T-cell (primary cell): ENCODE measurements at regions not wholly inside any gene's neighbourhood (a gene's known extent, or its start where the extent isn't known, plus 50 kb on each side); places are given as distances from the start of the nearest gene placed in this dataset.
"Not testable (repeated sequence)": the region's sequence is repeated elsewhere in the genome, so short reads cannot be mapped to it uniquely, and the experiment has no call there.

ENCODE experiments used
- ATAC-seq, 4 experiments: fragments of 200-7000 bp in 3 of 4; fragments of 150-1000 bp in 1 of 4; cut with Tn5 transposase; replicated peaks in 1 of 4; 1 replicate in 3 of 4; 2 replicates in 1 of 4; pipeline ENCODE4 v1.10.0; 2021; ENCODE audit warnings: moderate library complexity in 3 of 4, mild to moderate bottlenecking in 2 of 4, moderate number of reproducible peaks in 1 of 4
- CTCF ChIA-PET, 2 donors: fragments of 300-600 bp; sonication (Branson Sonifier 250); formaldehyde crosslinking; loops; one replicate each; lab custom pipeline; 2022; ENCODE audit warnings: antibody characterized with exemption in 2 of 2; lab: Charles Lee
- POLR2A ChIA-PET, 2 donors: fragments of 300-600 bp; sonication (Branson Sonifier 250); formaldehyde crosslinking; loops; one replicate each; lab custom pipeline; 2022; ENCODE audit warnings: antibody characterized with exemption in 2 of 2; lab: Charles Lee
- DNase-seq, 35 experiments: peaks; one replicate each; pipeline versions ENCODE4 v3.0.0 to v3.0.0-alpha.2; 2013 to 2023
- H3K27ac ChIP-seq: one replicate; pipeline ENCODE4 v1.5.1; 2013; ENCODE audit warnings: low read length
- H3K27me3 ChIP-seq, 2 experiments: replicated peaks in 1 of 2; 1 replicate in 1 of 2; 2 replicates in 1 of 2; pipeline versions ENCODE4 v1.6.1 to v1.7.0; 2013; ENCODE audit warnings: low read length in 1 of 2, mixed read lengths in 1 of 2; ENCODE audit not compliant: control insufficient read depth in 2 of 2, insufficient read depth in 2 of 2; ENCODE audit errors: extremely low read depth in 1 of 2
- H3K36me3 ChIP-seq, 2 donors: 1 replicate in 1 of 2; 2 replicates in 1 of 2; pipeline versions ENCODE4 v1.6.1 to v1.7.0; 2013; ENCODE audit warnings: low read length in 1 of 2; ENCODE audit not compliant: control insufficient read depth in 2 of 2, insufficient read depth in 1 of 2; ENCODE audit errors: extremely low read depth in 1 of 2
- H3K4me1 ChIP-seq, 2 experiments: 1 replicate in 1 of 2; 2 replicates in 1 of 2; pipeline versions ENCODE4 v1.6.1 to v1.7.0; 2013; ENCODE audit warnings: low read length in 2 of 2, mixed read lengths in 1 of 2; ENCODE audit not compliant: insufficient read depth in 2 of 2, control insufficient read depth in 1 of 2; ENCODE audit errors: extremely low read depth in 1 of 2
- H3K4me3 ChIP-seq, 2 donors: 1 replicate in 1 of 2; 2 replicates in 1 of 2; pipeline versions ENCODE4 v1.5.1 to v1.7.0; 2013; ENCODE audit warnings: mild to moderate bottlenecking in 2 of 2, low read length in 1 of 2, moderate library complexity in 1 of 2; ENCODE audit not compliant: control insufficient read depth in 1 of 2; ENCODE audit errors: extremely low read depth in 1 of 2
- H3K9me3 ChIP-seq: 2 replicates; pipeline ENCODE4 v1.7.0; 2013
- H3K27ac Mint-ChIP-seq, 2 donors: one replicate each; pipeline ENCODE4 v1.8.0; 2020 to 2021; ENCODE audit warnings: mild to moderate bottlenecking in 2 of 2, mixed read lengths in 2 of 2
- H3K27me3 Mint-ChIP-seq, 2 donors: one replicate each; pipeline ENCODE4 v1.8.0; 2021 to 2022; ENCODE audit warnings: mixed read lengths in 2 of 2
- H3K36me3 Mint-ChIP-seq: one replicate; pipeline ENCODE4 v1.8.0; 2021; ENCODE audit warnings: mixed read lengths
- H3K4me1 Mint-ChIP-seq, 3 donors: one replicate each; pipeline ENCODE4 v1.8.0; 2020 to 2022; ENCODE audit warnings: mixed read lengths in 3 of 3, mild to moderate bottlenecking in 1 of 3
- H3K4me3 Mint-ChIP-seq, 3 donors: one replicate each; pipeline ENCODE4 v1.8.0; 2020 to 2022; ENCODE audit warnings: mild to moderate bottlenecking in 3 of 3, mixed read lengths in 3 of 3, moderate library complexity in 3 of 3
- H3K9me3 Mint-ChIP-seq, 3 donors: one replicate each; pipeline ENCODE4 v1.8.0; 2020 to 2022; ENCODE audit warnings: mixed read lengths in 3 of 3
- WGBS: methylation state at CpG from one replicate; pipeline ENCODE4 v1.1.5; 2013; ENCODE audit warnings: missing lambda C conversion rate; ENCODE audit not compliant: insufficient coverage; 5-methylcytosine and 5-hydroxymethylcytosine counted together

DNA sequence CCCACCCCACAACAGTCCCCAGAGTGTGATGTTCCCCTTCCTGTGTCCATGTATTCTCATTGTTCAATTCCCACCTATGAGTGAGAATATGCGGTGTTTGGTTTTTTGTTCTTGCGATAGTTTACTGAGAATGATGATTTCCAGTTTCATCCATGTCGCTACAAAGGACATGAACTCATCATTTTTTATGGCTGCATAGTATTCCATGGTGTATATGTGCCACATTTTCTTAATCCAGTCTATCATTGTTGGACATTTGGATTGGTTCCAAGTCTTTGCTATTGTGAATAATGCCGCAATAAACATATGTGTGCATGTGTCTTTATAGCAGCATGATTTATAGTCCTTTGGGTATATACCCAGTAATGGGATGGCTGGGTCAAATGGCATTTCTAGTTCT, 156.9 kb downstream of the RHOU start:
- H3K27ac Mint-ChIP-seq, POLR2A ChIA-PET, H3K4me1 ChIP-seq, H3K9me3 ChIP-seq, H3K36me3 ChIP-seq, H3K27me3 ChIP-seq, H3K36me3 Mint-ChIP-seq, H3K27ac ChIP-seq, H3K4me3 Mint-ChIP-seq, H3K4me3 ChIP-seq, H3K9me3 Mint-ChIP-seq, H3K27me3 Mint-ChIP-seq, DNase-seq, CTCF ChIA-PET, ATAC-seq: not testable (repeated sequence)
- WGBS, result no CpG with 5 or more reads among the region's 4 CpGs
- peaks cover 19 to 24% (median 19%) of the 10 kb centered on the region in 3 donors for H3K4me1 Mint-ChIP-seq

GRCh38 chr1:228894442-228894989, 159.2 kb downstream of the RHOU start:
- no peaks in the 10 kb centered on the region for H3K36me3 ChIP-seq
- Mint-ChIP-seq H3K27me3 (peaks cover 2 to 3% of the 10 kb centered on the region in 2 donors), H3K4me1 (peaks cover 15 to 20% (median 15%) of the 10 kb centered on the region in 3 donors), H3K4me3 (no peak overlapping the region), H3K9me3 (no peaks in the 10 kb centered on the region), H3K27ac (no peak overlapping the region), H3K36me3 (no peaks in the 10 kb centered on the region)
- no peak overlapping the region for H3K4me3 ChIP-seq
- ChIA-PET CTCF (interaction anchor here in 1 of 2 donors (0.6 kb wide), 1 partner anchor 362 kb away, joined by 3 read pairs; no protein-coding TSS in a partner anchor), POLR2A (no interaction called here)
- H3K27ac ChIP-seq, result no peak overlapping the region
- H3K4me1 ChIP-seq, result peaks cover 5 to 6% of the 10 kb centered on the region in 2 experiments
- no peak for DNase-seq
- peaks cover 0 to 16% of the 10 kb centered on the region in 2 experiments for H3K27me3 ChIP-seq
- ATAC-seq, result no peak
- H3K9me3 ChIP-seq, result no peaks in the 10 kb centered on the region
- WGBS, result 90% methylated on average over 3 of the region's 10 CpGs

- no peak overlapping the region for H3K4me3 Mint-ChIP-seq
- H3K27ac Mint-ChIP-seq, result no peak overlapping the region
- Histone ChIP-seq H3K27ac (no peak overlapping the region), H3K27me3 (peaks cover 0 to 16% of the 10 kb centered on the region in 2 experiments), H3K4me3 (no peak overlapping the region), H3K4me1 (peaks cover 0 to 2% of the 10 kb centered on the region in 2 experiments), H3K9me3 (no peaks in the 10 kb centered on the region), H3K36me3 (no peaks in the 10 kb centered on the region)
- peaks cover 0 to 3% of the 10 kb centered on the region in 2 donors for H3K27me3 Mint-ChIP-seq
- POLR2A ChIA-PET, result no interaction called here
- DNase-seq (no peak), ATAC-seq (no peak)
- H3K36me3 Mint-ChIP-seq, result no peaks in the 10 kb centered on the region
- no peaks in the 10 kb centered on the region for H3K4me1 Mint-ChIP-seq
- CTCF ChIA-PET, result no interaction called here
- 93% methylated on average over 9 of the region's 9 CpGs for WGBS
- H3K9me3 Mint-ChIP-seq, result no peaks in the 10 kb centered on the region
Measured at GRCh38 chr1:228897901-228898300, 162.6 kb downstream of the RHOU start.

DNA sequence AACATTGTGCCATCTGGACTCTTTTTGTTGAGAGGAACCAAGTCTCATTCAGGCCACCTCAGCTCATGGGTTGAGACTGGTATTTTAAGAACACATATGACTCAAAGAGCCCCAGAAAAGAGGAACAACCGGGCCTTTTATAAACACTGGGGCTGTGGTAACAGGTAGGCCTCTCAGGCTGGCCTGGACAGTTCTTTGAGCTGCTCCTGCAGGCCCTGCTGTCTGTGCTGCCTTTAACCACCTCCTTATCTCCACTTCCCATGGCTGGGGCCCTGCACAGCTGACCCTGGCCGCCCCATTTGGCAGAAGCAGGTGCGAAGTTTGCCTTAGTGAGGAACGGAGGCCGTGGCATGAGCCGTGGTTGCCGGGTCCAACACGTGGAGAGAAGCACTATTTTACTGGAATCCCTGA, 163.3 kb downstream of the RHOU start:
- WGBS, result 66% methylated on average over 6 of the region's 8 CpGs
- Mint-ChIP-seq H3K27ac (no peak overlapping the region), H3K27me3 (peaks cover 0 to 3% of the 10 kb centered on the region in 2 donors), H3K4me1 (no peaks in the 10 kb centered on the region), H3K4me3 (no peak overlapping the region), H3K36me3 (no peaks in the 10 kb centered on the region), H3K9me3 (no peaks in the 10 kb centered on the region)
- no peak overlapping the region for H3K4me3 ChIP-seq
- ChIA-PET POLR2A (no interaction called here), CTCF (no interaction called here)
- no peaks in the 10 kb centered on the region for H3K9me3 ChIP-seq
- ATAC-seq (no peak), DNase-seq (no peak)
- no peaks in the 10 kb centered on the region for H3K36me3 ChIP-seq
- H3K27ac ChIP-seq, result no peak overlapping the region
- peaks cover 0 to 2% of the 10 kb centered on the region in 2 experiments for H3K4me1 ChIP-seq
- peaks cover 0 to 16% of the 10 kb centered on the region in 2 experiments for H3K27me3 ChIP-seq

DNA sequence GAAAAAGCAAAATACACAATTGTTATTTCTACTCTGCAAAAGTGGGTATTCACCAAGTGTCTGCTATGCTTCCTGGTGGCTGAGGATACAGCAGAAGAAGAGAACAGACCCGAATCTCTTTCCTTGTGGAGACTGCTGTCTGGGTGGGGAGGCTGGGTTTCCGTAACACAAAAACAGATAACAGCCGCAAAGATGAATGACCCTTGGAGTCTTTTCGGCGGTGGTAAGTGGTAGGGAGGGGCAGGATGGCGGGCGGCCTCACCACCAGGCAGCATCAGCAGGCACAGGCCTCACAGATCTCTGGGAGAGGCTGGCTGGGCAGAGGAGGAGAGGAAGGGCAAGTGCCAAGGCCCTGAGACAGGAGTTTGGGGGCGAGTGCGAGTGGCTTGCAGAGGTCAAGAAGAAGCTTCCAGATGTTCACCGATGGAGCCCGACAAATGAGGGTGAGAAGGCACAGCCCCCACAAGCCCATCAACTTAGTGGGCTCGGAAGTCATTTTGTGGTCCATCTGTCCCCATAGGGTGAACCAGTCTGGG, 164.2 kb downstream of the RHOU start:
- DNase-seq (no peak), ATAC-seq (no peak)
- no peaks in the 10 kb centered on the region for H3K36me3 Mint-ChIP-seq
- H3K9me3 Mint-ChIP-seq, result no peaks in the 10 kb centered on the region
- H3K4me1 ChIP-seq, result peaks cover 0 to 2% of the 10 kb centered on the region in 2 experiments
- CTCF ChIA-PET, result no interaction called here
- H3K4me1 Mint-ChIP-seq, result no peaks in the 10 kb centered on the region
- H3K27ac ChIP-seq, result no peak overlapping the region
- H3K9me3 ChIP-seq, result no peaks in the 10 kb centered on the region
- H3K27me3 Mint-ChIP-seq, result peaks cover 0 to 3% of the 10 kb centered on the region in 2 donors
- POLR2A ChIA-PET, result no interaction called here
- H3K4me3 ChIP-seq, result no peak overlapping the region
- H3K4me3 Mint-ChIP-seq, result no peak overlapping the region
- H3K27ac Mint-ChIP-seq, result no peak overlapping the region
- H3K27me3 ChIP-seq, result peaks cover 0 to 15% of the 10 kb centered on the region in 2 experiments
- WGBS, result 97% methylated on average over 10 of the region's 12 CpGs
- H3K36me3 ChIP-seq, result no peaks in the 10 kb centered on the region

DNA sequence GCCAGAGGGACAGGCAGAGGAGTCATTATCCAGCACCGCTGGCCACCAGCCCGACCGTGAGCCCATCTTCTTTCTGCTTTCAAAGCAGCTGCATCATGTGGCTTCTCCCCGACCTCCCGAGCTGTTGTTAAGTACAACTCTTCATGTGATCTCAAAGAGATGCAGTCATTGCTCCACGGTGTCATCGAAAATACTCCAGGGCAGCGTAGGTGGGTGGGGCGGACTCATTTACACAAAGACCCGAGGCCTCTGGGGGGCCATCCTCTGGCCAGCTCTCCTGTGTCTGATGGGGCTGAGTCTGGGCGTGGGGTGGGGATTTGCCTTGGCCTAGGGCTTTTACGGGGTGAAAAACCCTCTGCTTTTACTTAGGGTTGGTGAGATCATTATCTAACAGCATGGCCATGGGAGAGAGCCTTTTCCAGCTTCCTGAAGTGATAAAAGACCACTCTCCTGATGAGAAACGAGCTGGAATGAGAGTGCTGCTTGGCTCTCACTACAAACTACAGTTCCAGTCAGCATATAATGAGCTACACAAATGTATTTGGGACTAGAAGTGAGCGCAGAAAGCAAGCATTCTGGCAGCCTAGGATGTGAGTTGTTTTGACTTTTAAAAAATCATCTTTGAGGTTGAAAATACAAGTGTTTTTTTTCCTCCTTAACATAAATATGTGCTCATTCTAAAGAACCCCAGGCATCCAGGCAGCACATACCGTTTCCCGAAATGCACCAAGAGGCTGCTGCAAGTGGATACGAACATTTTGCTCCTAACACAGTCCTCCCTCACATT, 165.0 kb downstream of the RHOU start:
- Mint-ChIP-seq H3K4me1 (no peaks in the 10 kb centered on the region), H3K27me3 (peaks cover 0 to 3% of the 10 kb centered on the region in 2 donors), H3K4me3 (no peak overlapping the region), H3K9me3 (no peaks in the 10 kb centered on the region), H3K36me3 (no peaks in the 10 kb centered on the region), H3K27ac (no peak overlapping the region)
- 80% methylated on average over 13 of the region's 17 CpGs for WGBS
- Histone ChIP-seq H3K27me3 (peaks cover 0 to 12% of the 10 kb centered on the region in 2 experiments), H3K27ac (no peak overlapping the region), H3K4me1 (peaks cover 0 to 2% of the 10 kb centered on the region in 2 experiments), H3K36me3 (no peaks in the 10 kb centered on the region), H3K4me3 (no peak overlapping the region), H3K9me3 (no peaks in the 10 kb centered on the region)
- ChIA-PET CTCF (no interaction called here), POLR2A (no interaction called here)
- ATAC-seq (no peak), DNase-seq (no peak)
